ENCODE measurements at regions not wholly inside any gene's neighbourhood (a gene's known extent, or its start where the extent isn't known, plus 50 kb on each side); places are given as distances from the start of the nearest gene placed in this dataset.
"Not testable (repeated sequence)": the region's sequence is repeated elsewhere in the genome, so short reads cannot be mapped to it uniquely, and the experiment has no call there.

DNA sequence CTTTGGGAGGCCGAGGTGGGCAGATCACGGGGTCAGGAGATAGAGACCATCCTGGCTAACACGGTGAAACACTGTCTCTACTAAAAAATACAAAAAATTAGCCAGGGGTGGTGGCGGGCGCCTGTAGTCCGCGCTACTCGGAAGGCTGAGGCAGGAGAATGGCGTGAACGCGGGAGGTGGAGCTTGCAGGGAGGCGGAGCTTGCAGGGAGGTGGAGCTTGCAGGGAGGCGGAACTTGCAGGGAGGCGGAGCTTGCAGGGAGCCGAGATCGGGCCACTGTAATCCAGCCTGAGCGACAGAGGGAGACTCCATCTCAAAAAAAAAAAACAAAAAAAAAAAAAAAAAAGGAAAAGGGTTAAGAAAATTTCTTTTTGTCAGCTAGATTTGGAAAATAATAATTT, 842.8 kb upstream of the COBL start:
- TF ChIP-seq, protein P1, sequence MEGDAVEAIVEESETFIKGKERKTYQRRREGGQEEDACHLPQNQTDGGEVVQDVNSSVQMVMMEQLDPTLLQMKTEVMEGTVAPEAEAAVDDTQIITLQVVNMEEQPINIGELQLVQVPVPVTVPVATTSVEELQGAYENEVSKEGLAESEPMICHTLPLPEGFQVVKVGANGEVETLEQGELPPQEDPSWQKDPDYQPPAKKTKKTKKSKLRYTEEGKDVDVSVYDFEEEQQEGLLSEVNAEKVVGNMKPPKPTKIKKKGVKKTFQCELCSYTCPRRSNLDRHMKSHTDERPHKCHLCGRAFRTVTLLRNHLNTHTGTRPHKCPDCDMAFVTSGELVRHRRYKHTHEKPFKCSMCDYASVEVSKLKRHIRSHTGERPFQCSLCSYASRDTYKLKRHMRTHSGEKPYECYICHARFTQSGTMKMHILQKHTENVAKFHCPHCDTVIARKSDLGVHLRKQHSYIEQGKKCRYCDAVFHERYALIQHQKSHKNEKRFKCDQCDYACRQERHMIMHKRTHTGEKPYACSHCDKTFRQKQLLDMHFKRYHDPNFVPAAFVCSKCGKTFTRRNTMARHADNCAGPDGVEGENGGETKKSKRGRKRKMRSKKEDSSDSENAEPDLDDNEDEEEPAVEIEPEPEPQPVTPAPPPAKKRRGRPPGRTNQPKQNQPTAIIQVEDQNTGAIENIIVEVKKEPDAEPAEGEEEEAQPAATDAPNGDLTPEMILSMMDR (conservative IDR thresholded peaks at IDR 0.05 in 1 of 2, IDR thresholded peaks at IDR 0.05 in 1 of 2; ENCODE audit: extremely low read depth in 1 of 2, insufficient read depth in 1 of 2, low read depth in 1 of 2, low read length in 2 of 2), result not testable (repeated sequence)
- TF ChIP-seq EZH2 (IDR thresholded peaks at IDR 0.05; ENCODE audit: borderline replicate concordance, low read length), result not testable (repeated sequence)

Measured in mammary epithelial cell (primary cell).